Ramos (cell line): ENCODE measurements at regions not wholly inside any gene's neighbourhood (a gene's known extent, or its start where the extent isn't known, plus 50 kb on each side); places are given as distances from the start of the nearest gene placed in this dataset.

Experiments used
- in situ Hi-C: fragments of 300-500 bp; cut with MboI; formaldehyde crosslinking; loops from one replicate; pipeline ENCODE4 v1.14.3; 2022; ENCODE audit warnings: low sequenced_read_pairs; ENCODE audit not compliant: unreplicated experiment

GRCh38 chr1:163781146-163781545 is 459.4 kb downstream of the NUF2 start:
- in situ Hi-C loops = no loop called here

- in situ Hi-C loops = no loop called here
Measured at GRCh38 chr1:163785868-163786405, 464.2 kb downstream of the NUF2 start.

- in situ Hi-C loops = no loop called here
Measured at GRCh38 chr1:163789911-163790310, 468.2 kb downstream of the NUF2 start.

- in situ Hi-C loops = no loop called here
Measured at GRCh38 chr1:163794551-163794950, 472.8 kb downstream of the NUF2 start.

- in situ Hi-C loops = no loop called here
Measured at GRCh38 chr1:163796394-163796821, 474.7 kb downstream of the NUF2 start.

- in situ Hi-C loops = no loop called here
Measured at GRCh38 chr1:163797816-163798215, 476.1 kb downstream of the NUF2 start.

- in situ Hi-C loops = no loop called here
Measured at GRCh38 chr1:163799190-163799805, 477.5 kb downstream of the NUF2 start.

- in situ Hi-C loops = no loop called here
Measured at GRCh38 chr1:163807331-163808049, 485.7 kb downstream of the NUF2 start.

GRCh38 chr1:163813251-163813650 is 491.5 kb downstream of the NUF2 start:
- in situ Hi-C loops = no loop called here

GRCh38 chr1:163820226-163820625 is 498.5 kb downstream of the NUF2 start:
- in situ Hi-C loops = no loop called here

- in situ Hi-C loops = no loop called here
Measured at GRCh38 chr1:163820766-163821165, 499.0 kb downstream of the NUF2 start.

- in situ Hi-C loops = no loop called here
Measured at GRCh38 chr1:163821679-163822078, 499.9 kb downstream of the NUF2 start.

- in situ Hi-C loops = no loop called here
Measured at GRCh38 chr1:163823017-163823416, 501.3 kb downstream of the NUF2 start.

GRCh38 chr1:163824006-163824405 is 502.3 kb downstream of the NUF2 start:
- in situ Hi-C loops = no loop called here

- in situ Hi-C loops = no loop called here
Measured at GRCh38 chr1:163824490-163824889, 502.7 kb downstream of the NUF2 start.

GRCh38 chr1:163826500-163826899 is 504.7 kb downstream of the NUF2 start:
- in situ Hi-C loops = no loop called here

- in situ Hi-C loops = no loop called here
Measured at GRCh38 chr1:163834778-163835177, 513.0 kb downstream of the NUF2 start.

GRCh38 chr1:163836481-163836880 is 514.7 kb downstream of the NUF2 start:
- in situ Hi-C loops = no loop called here

GRCh38 chr1:163837206-163837605 is 515.5 kb downstream of the NUF2 start:
- in situ Hi-C loops = no loop called here

GRCh38 chr1:163842571-163842970 is 520.8 kb downstream of the NUF2 start:
- in situ Hi-C loops = no loop called here

- in situ Hi-C loops = no loop called here
Measured at GRCh38 chr1:163844459-163844858, 522.7 kb downstream of the NUF2 start.

- in situ Hi-C loops = no loop called here
Measured at GRCh38 chr1:163845279-163845678, 523.5 kb downstream of the NUF2 start.
